Thyroid gland (tissue), 4 donors: ENCODE measurements at regions not wholly inside any gene's neighbourhood (a gene's known extent, or its start where the extent isn't known, plus 50 kb on each side); places are given as distances from the start of the nearest gene placed in this dataset.
"Not testable (repeated sequence)": the region's sequence is repeated elsewhere in the genome, so short reads cannot be mapped to it uniquely, and the experiment has no call there.

Experiments
- DNase-seq, 2 donors: peaks; one replicate each; pipeline ENCODE4 v3.0.0-alpha.2; 2019
- H3K27ac ChIP-seq, 3 donors: fragments of 200-600 bp; sonication (generic); 1 replicate in 2 of 3; 2 replicates in 1 of 3; pipeline ENCODE4 v1.5.1; 2016 to 2019; ENCODE audit warnings: mild to moderate bottlenecking in 1 of 3, moderate library complexity in 1 of 3
- H3K27me3 ChIP-seq: fragments of 200-600 bp; sonication (generic); one replicate; pipeline ENCODE4 v1.5.1; 2019
- H3K36me3 ChIP-seq, 2 donors: fragments of 200-600 bp; sonication (generic); one replicate each; pipeline ENCODE4 v1.5.1; 2016 to 2019
- H3K4me1 ChIP-seq, 2 donors: fragments of 200-600 bp; sonication (generic); one replicate each; pipeline ENCODE4 v1.5.1; 2017 to 2019
- H3K4me3 ChIP-seq, 3 donors: fragments of 200-600 bp; sonication (generic); replicated peaks in 1 of 3; 1 replicate in 2 of 3; 2 replicates in 1 of 3; pipeline ENCODE4 v1.5.1; 2016; ENCODE audit warnings: mild to moderate bottlenecking in 1 of 3
- H3K9me3 ChIP-seq: fragments of 200-600 bp; sonication (generic); one replicate; pipeline ENCODE4 v1.5.1; 2017
- CTCF ChIP-seq, 6 experiments: fragments of 200-600 bp in 3 of 6; fragments of 450-650 bp in 3 of 6; sonication (generic) in 3 of 6; IDR thresholded peaks; one replicate each; pipeline ENCODE4 v1.5.1; 2016 to 2019; ENCODE audit warnings: antibody characterized with exemption in 6 of 6, mild to moderate bottlenecking in 2 of 6, inconsistent platforms in 1 of 6, moderate library complexity in 1 of 6
- WGBS, 2 donors: methylation state at CpG; one replicate each; pipeline ENCODE4 v1.1.5; 2017; 5-methylcytosine and 5-hydroxymethylcytosine counted together
- intact Hi-C: fragments of 100-400 bp; cut with DNase I; formaldehyde crosslinking; loops from one replicate; pipeline ENCODE4 v1.15.1; 2023

GRCh38 chrX:89757767-89758166, 163.9 kb upstream of the TGIF2LX start:
- WGBS, 2 donors = 0% methylated on average over 1 of the region's 1 CpG
- H3K36me3 ChIP-seq, H3K9me3 ChIP-seq, H3K27me3 ChIP-seq, H3K27ac ChIP-seq, intact Hi-C loops, H3K4me3 ChIP-seq, H3K4me1 ChIP-seq, DNase-seq: not testable (repeated sequence)
- peak in 2 of 6 experiments; percentile 18 to 38 for TF ChIP-seq CTCF (IDR thresholded peaks at IDR 0.05)

- H3K4me3 ChIP-seq, H3K27ac ChIP-seq, intact Hi-C loops, DNase-seq, H3K36me3 ChIP-seq, H3K4me1 ChIP-seq, H3K27me3 ChIP-seq, H3K9me3 ChIP-seq: not testable (repeated sequence)
- WGBS, 2 donors = 87 to 90% methylated on average over 3 to 5 of the region's 5 CpGs
Measured at GRCh38 chrX:89759076-89759685, 162.5 kb upstream of the TGIF2LX start.

GRCh38 chrX:89771639-89772038, 150.1 kb upstream of the TGIF2LX start:
- H3K27ac ChIP-seq, H3K36me3 ChIP-seq, H3K27me3 ChIP-seq, H3K4me1 ChIP-seq, DNase-seq, H3K4me3 ChIP-seq, intact Hi-C loops, H3K9me3 ChIP-seq: not testable (repeated sequence)
- 65 to 76% methylated on average over 3 of the region's 3 CpGs for WGBS, 2 donors

- H3K36me3 ChIP-seq, H3K4me3 ChIP-seq, DNase-seq, H3K27me3 ChIP-seq, intact Hi-C loops, H3K4me1 ChIP-seq, H3K27ac ChIP-seq, H3K9me3 ChIP-seq: not testable (repeated sequence)
- 88 to 90% methylated on average over 3 of the region's 3 CpGs for WGBS, 2 donors
Measured at GRCh38 chrX:89811440-89811839, 110.3 kb upstream of the TGIF2LX start.

- intact Hi-C loops, H3K4me3 ChIP-seq, H3K9me3 ChIP-seq, H3K36me3 ChIP-seq, H3K27ac ChIP-seq, DNase-seq, H3K27me3 ChIP-seq, H3K4me1 ChIP-seq: not testable (repeated sequence)
- WGBS, 2 donors = 93 to 95% methylated on average over 6 of the region's 6 CpGs
Measured at GRCh38 chrX:89839723-89840122, 82.0 kb upstream of the TGIF2LX start.

GRCh38 chrX:89871662-89872061, 50.0 kb upstream of the TGIF2LX start:
- H3K36me3 ChIP-seq, H3K27ac ChIP-seq, H3K4me3 ChIP-seq, H3K27me3 ChIP-seq, H3K9me3 ChIP-seq, intact Hi-C loops, H3K4me1 ChIP-seq: not testable (repeated sequence)
- DNase-seq = peak; percentile 3 to 4
- peak in 2 of 6 experiments; percentile 8 to 28 for TF ChIP-seq CTCF (IDR thresholded peaks at IDR 0.05)
- WGBS, 2 donors = 0 to 18% methylated on average over 2 of the region's 4 CpGs
